ENCODE measurements at regions not wholly inside any gene's neighbourhood (a gene's known extent, or its start where the extent isn't known, plus 50 kb on each side); places are given as distances from the start of the nearest gene placed in this dataset.

GRCh38 chr5:74242516-74242915 is 398.0 kb downstream of the ENC1 start:
- ATAC-seq (no peak), FAIRE-seq (no peak), DNase-seq (ENCODE audit: low read depth, low spot score) (no peak)
- Histone ChIP-seq H3K27ac (ENCODE audit: control insufficient read depth, insufficient read depth) (no peak overlapping the region), H3K9me3 (replicated peaks; ENCODE audit: control insufficient read depth, insufficient read depth, low read length) (no peaks in the 10 kb centered on the region), H3K4me2 (ENCODE audit: control insufficient read depth, insufficient read depth) (no peak overlapping the region), H4K20me1 (ENCODE audit: control insufficient read depth, insufficient read depth) (no peaks in the 10 kb centered on the region), H3K4me3 (no peak overlapping the region), H3K4me1 (ENCODE audit: control insufficient read depth, insufficient read depth, low read length) (peaks cover 9% of the 10 kb centered on the region), H3K36me3 (ENCODE audit: control insufficient read depth in 2 of 2, insufficient read depth in 2 of 2, low read length in 1 of 2) (no peaks in the 10 kb centered on the region), H3K9ac (ENCODE audit: control insufficient read depth, insufficient read depth, low read length) (no peak overlapping the region), H2AFZ (ENCODE audit: control insufficient read depth, low read depth, low read length) (no peak overlapping the region), H3K79me2 (ENCODE audit: control insufficient read depth, insufficient read depth, low read length) (no peaks in the 10 kb centered on the region), H3K27me3 (replicated peaks in 1 of 2; ENCODE audit: control insufficient read depth in 2 of 2, insufficient read depth in 2 of 2, low read length in 1 of 2) (no peaks in the 10 kb centered on the region)
- no TSS peak for BruUV-seq (replicated peaks)
- in situ Hi-C loops (cut with MboI) (no loop called here), intact Hi-C loops (cut with micrococcal nuclease; ENCODE audit: unreplicated experiment) (no loop called here)
- ChIA-PET CTCF (no interaction called here), SMC1A (ENCODE audit: uncharacterized antibody, unreplicated experiment) (no interaction called here), POLR2A (no interaction called here), RAD21 (ENCODE audit: unreplicated experiment) (no interaction called here)
- TF ChIP-seq SRF (IDR thresholded peaks at IDR 0.05; ENCODE audit: low read depth in 2 of 2, low read length in 2 of 2) (no peak), EP300 (IDR thresholded peaks at IDR 0.05; ENCODE audit: borderline replicate concordance in 1 of 2, control insufficient read depth in 1 of 2, low read depth in 2 of 2, low read length in 2 of 2) (no peak), POLR2A (IDR thresholded peaks at IDR 0.05; ENCODE audit: low read depth, low read length) (no peak), LARP7 (IDR thresholded peaks at IDR 0.05) (no peak), IKZF1 (conservative IDR thresholded peaks at IDR 0.05) (no peak), SREBF1 (IDR thresholded peaks at IDR 0.05; ENCODE audit: low read length) (no peak)
- TF ChIP-seq, protein P1, sequence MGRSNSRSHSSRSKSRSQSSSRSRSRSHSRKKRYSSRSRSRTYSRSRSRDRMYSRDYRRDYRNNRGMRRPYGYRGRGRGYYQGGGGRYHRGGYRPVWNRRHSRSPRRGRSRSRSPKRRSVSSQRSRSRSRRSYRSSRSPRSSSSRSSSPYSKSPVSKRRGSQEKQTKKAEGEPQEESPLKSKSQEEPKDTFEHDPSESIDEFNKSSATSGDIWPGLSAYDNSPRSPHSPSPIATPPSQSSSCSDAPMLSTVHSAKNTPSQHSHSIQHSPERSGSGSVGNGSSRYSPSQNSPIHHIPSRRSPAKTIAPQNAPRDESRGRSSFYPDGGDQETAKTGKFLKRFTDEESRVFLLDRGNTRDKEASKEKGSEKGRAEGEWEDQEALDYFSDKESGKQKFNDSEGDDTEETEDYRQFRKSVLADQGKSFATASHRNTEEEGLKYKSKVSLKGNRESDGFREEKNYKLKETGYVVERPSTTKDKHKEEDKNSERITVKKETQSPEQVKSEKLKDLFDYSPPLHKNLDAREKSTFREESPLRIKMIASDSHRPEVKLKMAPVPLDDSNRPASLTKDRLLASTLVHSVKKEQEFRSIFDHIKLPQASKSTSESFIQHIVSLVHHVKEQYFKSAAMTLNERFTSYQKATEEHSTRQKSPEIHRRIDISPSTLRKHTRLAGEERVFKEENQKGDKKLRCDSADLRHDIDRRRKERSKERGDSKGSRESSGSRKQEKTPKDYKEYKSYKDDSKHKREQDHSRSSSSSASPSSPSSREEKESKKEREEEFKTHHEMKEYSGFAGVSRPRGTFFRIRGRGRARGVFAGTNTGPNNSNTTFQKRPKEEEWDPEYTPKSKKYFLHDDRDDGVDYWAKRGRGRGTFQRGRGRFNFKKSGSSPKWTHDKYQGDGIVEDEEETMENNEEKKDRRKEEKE (IDR thresholded peaks at IDR 0.05), result no peak
- 0% methylated on average over 3 of the region's 3 CpGs for WGBS (ENCODE audit: insufficient coverage, insufficient replicate concordance, low lambda C conversion rate, missing lambda C conversion rate)
